ENCODE measurements at regions not wholly inside any gene's neighbourhood (a gene's known extent, or its start where the extent isn't known, plus 50 kb on each side); places are given as distances from the start of the nearest gene placed in this dataset.

DNA sequence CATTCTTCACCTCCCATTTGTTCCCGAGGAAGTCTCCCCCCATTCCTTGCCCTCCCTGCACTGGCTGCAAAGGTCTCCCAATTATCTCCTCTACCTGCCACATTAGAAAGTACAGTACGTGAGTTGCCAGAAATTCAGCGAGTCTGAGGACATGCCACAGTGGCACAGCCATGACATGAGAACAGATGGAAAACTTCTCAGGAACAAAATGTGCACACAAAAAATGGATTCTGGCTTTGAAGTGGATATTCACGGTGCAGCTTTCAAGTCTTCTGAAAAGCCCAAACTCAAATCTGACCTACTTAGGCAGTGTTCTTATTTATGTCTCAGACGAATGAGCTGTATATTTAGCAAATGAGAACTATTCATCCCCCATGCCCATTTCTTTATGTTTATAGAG is 269.1 kb upstream of the ARID1B start:
- Histone ChIP-seq H3K4me1 (ENCODE audit: control insufficient read depth in 1 of 2, insufficient read depth in 2 of 2, low read length in 2 of 2) (no peaks in the 10 kb centered on the region), H3K4me3 (replicated peaks in 1 of 2; ENCODE audit: low read depth in 1 of 2, low read length in 2 of 2) (no peak overlapping the region), H3K9me2 (ENCODE audit: insufficient read depth) (no peaks in the 10 kb centered on the region), H3K79me2 (ENCODE audit: insufficient read depth, low read length) (no peaks in the 10 kb centered on the region), H3K27ac (ENCODE audit: low read depth, low read length) (no peak overlapping the region), H3K4me2 (ENCODE audit: low read length) (no peak overlapping the region), H3K9me3 (ENCODE audit: control insufficient read depth in 1 of 2, insufficient read depth in 1 of 2, low read depth in 1 of 2, low read length in 2 of 2) (no peaks in the 10 kb centered on the region), H4K20me1 (ENCODE audit: insufficient read depth) (no peaks in the 10 kb centered on the region), H3K27me3 (ENCODE audit: insufficient read depth, low read length) (peaks cover 24% of the 10 kb centered on the region), H3K36me3 (ENCODE audit: control insufficient read depth in 1 of 2, insufficient read depth in 2 of 2, low read length in 2 of 2) (no peaks in the 10 kb centered on the region), H2AFZ (ENCODE audit: low read depth, low read length, poor library complexity, severe bottlenecking) (no peak overlapping the region), H3K9ac (ENCODE audit: low read length) (no peak overlapping the region)
- BruUV-seq (replicated peaks) = no TSS peak
- POLR2A ChIA-PET = no interaction called here
- CTCF ChIA-PET = no interaction called here
- no peak for DNase-seq (ENCODE audit: low read depth, low spot score)
- TF ChIP-seq, protein P1, sequence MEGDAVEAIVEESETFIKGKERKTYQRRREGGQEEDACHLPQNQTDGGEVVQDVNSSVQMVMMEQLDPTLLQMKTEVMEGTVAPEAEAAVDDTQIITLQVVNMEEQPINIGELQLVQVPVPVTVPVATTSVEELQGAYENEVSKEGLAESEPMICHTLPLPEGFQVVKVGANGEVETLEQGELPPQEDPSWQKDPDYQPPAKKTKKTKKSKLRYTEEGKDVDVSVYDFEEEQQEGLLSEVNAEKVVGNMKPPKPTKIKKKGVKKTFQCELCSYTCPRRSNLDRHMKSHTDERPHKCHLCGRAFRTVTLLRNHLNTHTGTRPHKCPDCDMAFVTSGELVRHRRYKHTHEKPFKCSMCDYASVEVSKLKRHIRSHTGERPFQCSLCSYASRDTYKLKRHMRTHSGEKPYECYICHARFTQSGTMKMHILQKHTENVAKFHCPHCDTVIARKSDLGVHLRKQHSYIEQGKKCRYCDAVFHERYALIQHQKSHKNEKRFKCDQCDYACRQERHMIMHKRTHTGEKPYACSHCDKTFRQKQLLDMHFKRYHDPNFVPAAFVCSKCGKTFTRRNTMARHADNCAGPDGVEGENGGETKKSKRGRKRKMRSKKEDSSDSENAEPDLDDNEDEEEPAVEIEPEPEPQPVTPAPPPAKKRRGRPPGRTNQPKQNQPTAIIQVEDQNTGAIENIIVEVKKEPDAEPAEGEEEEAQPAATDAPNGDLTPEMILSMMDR (IDR thresholded peaks at IDR 0.05 in 2 of 3, conservative IDR thresholded peaks at IDR 0.05 in 1 of 3; ENCODE audit: borderline replicate concordance in 1 of 3, insufficient read depth in 1 of 3, low read depth in 2 of 3, low read length in 2 of 3) = no peak
- TF ChIP-seq SP1 (IDR thresholded peaks at IDR 0.05; ENCODE audit: low read depth) (no peak), EGR1 (IDR thresholded peaks at IDR 0.05; ENCODE audit: low read depth) (no peak), TCF7L2 (IDR thresholded peaks at IDR 0.05; ENCODE audit: borderline replicate concordance, extremely low read depth, insufficient read depth, insufficient read length) (no peak), RAD21 (IDR thresholded peaks at IDR 0.05; ENCODE audit: low read depth) (no peak), ZNF274 (IDR thresholded peaks at IDR 0.05; ENCODE audit: low read depth, low read length) (no peak), JUND (IDR thresholded peaks at IDR 0.05) (no peak), ZFX (IDR thresholded peaks at IDR 0.05) (no peak)
- TF ChIP-seq, protein P2, sequence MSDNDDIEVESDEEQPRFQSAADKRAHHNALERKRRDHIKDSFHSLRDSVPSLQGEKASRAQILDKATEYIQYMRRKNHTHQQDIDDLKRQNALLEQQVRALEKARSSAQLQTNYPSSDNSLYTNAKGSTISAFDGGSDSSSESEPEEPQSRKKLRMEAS (IDR thresholded peaks at IDR 0.05) = no peak
- TF ChIP-seq, protein P3, sequence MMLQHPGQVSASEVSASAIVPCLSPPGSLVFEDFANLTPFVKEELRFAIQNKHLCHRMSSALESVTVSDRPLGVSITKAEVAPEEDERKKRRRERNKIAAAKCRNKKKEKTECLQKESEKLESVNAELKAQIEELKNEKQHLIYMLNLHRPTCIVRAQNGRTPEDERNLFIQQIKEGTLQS (IDR thresholded peaks at IDR 0.05) = no peak
- no peak for ATAC-seq
- intact Hi-C loops (cut with micrococcal nuclease) = no loop called here
- RAD21 ChIA-PET (ENCODE audit: low non-redundant PET in 1 of 2, low total read pairs in 2 of 2, uncharacterized antibody in 2 of 2, unreplicated experiment in 2 of 2) = interaction anchor here in 1 of 2 experiments (0.7 kb wide), 1 partner anchor 45 kb away, joined by 3 read pairs; no protein-coding TSS in a partner anchor
